Body of pancreas (tissue), 4 donors: ENCODE measurements at regions not wholly inside any gene's neighbourhood (a gene's known extent, or its start where the extent isn't known, plus 50 kb on each side); places are given as distances from the start of the nearest gene placed in this dataset.

ENCODE experiments used
- ATAC-seq: fragments of 150-250 bp; one replicate; pipeline ENCODE4 v1.9.1; 2016
- DNase-seq, 4 donors: peaks; one replicate each; pipeline ENCODE4 v3.0.0-alpha.2; 2019
- H3K27ac ChIP-seq, 4 donors: fragments of 200-600 bp; sonication (generic); 1 replicate in 3 of 4; 2 replicates in 1 of 4; pipeline versions ENCODE4 v1.5.1 to v1.6.1; 2016 to 2019; ENCODE audit warnings: mild to moderate bottlenecking in 1 of 4, mixed read lengths in 1 of 4, moderate library complexity in 1 of 4
- H3K27me3 ChIP-seq, 2 donors: fragments of 200-600 bp; sonication (generic); one replicate each; pipeline ENCODE4 v1.6.0; 2016; ENCODE audit warnings: mild to moderate bottlenecking in 1 of 2
- H3K36me3 ChIP-seq, 2 donors: fragments of 200-600 bp; sonication (generic); replicated peaks in 1 of 2; 2 replicates each; pipeline ENCODE4 v1.5.1; 2016; ENCODE audit warnings: low read depth in 2 of 2; ENCODE audit not compliant: insufficient read depth in 1 of 2
- H3K4me1 ChIP-seq: fragments of 200-600 bp; sonication (generic); one replicate; pipeline ENCODE4 v1.6.0; 2016
- H3K4me3 ChIP-seq, 2 donors: fragments of 200-600 bp; sonication (generic); 1 replicate in 1 of 2; 2 replicates in 1 of 2; pipeline ENCODE4 v1.5.1; 2016 to 2019
- H3K9me3 ChIP-seq, 3 donors: fragments of 200-600 bp; sonication (generic); 1 replicate in 2 of 3; 2 replicates in 1 of 3; pipeline ENCODE4 v1.5.1; 2016
- CTCF ChIP-seq, 7 experiments: fragments of 450-650 bp in 4 of 7; fragments of 200-600 bp in 3 of 7; sonication (generic) in 3 of 7; IDR thresholded peaks; one replicate each; pipeline ENCODE4 v1.5.1; 2016 to 2019; ENCODE audit warnings: antibody characterized with exemption in 7 of 7
- POLR2A ChIP-seq, 3 donors: fragments of 450-650 bp; IDR thresholded peaks; one replicate each; pipeline ENCODE4 v1.6.1; 2016; ENCODE audit warnings: antibody characterized with exemption in 3 of 3, mild to moderate bottlenecking in 2 of 3
- WGBS, 2 donors: methylation state at CpG; one replicate each; pipeline ENCODE4 v1.1.5; 2017; 5-methylcytosine and 5-hydroxymethylcytosine counted together
- intact Hi-C: fragments of 100-400 bp; cut with DNase I; formaldehyde crosslinking; loops from one replicate; pipeline ENCODE4 v1.15.1; 2023

GRCh38 chr1:228821252-228821651 lies 86.0 kb downstream of the RHOU start:
- Histone ChIP-seq H3K27me3 (no peaks in the 10 kb centered on the region), H3K27ac (no peak overlapping the region), H3K36me3 (no peaks in the 10 kb centered on the region), H3K9me3 (no peaks in the 10 kb centered on the region), H3K4me1 (no peaks in the 10 kb centered on the region), H3K4me3 (no peak overlapping the region)
- WGBS, 2 donors = 51 to 66% methylated on average over 2 of the region's 2 CpGs
- ATAC-seq (no peak), DNase-seq (no peak)
- no peak for TF ChIP-seq POLR2A (IDR thresholded peaks at IDR 0.05)
- TF ChIP-seq CTCF (IDR thresholded peaks at IDR 0.05) = no peak
- intact Hi-C loops = no loop called here

- 78 to 92% methylated on average over 3 of the region's 3 CpGs for WGBS, 2 donors
- H3K27me3 ChIP-seq = no peaks in the 10 kb centered on the region
- H3K27ac ChIP-seq = no peak overlapping the region
- ATAC-seq = no peak
- no peak for DNase-seq
- TF ChIP-seq POLR2A (IDR thresholded peaks at IDR 0.05) (no peak), CTCF (IDR thresholded peaks at IDR 0.05) (no peak)
- no peaks in the 10 kb centered on the region for H3K4me1 ChIP-seq
- H3K4me3 ChIP-seq = no peak overlapping the region
- intact Hi-C loops = no loop called here
- no peaks in the 10 kb centered on the region for H3K36me3 ChIP-seq
- H3K9me3 ChIP-seq = no peaks in the 10 kb centered on the region
These were observed 87.9 kb downstream of the RHOU start for GRCh38 chr1:228823200-228823599.

GRCh38 chr1:228824366-228824765 lies 89.1 kb downstream of the RHOU start:
- H3K36me3 ChIP-seq = no peaks in the 10 kb centered on the region
- 89 to 93% methylated on average over 7 of the region's 7 CpGs for WGBS, 2 donors
- no peak overlapping the region for H3K4me3 ChIP-seq
- intact Hi-C loops = no loop called here
- DNase-seq (no peak), ATAC-seq (no peak)
- H3K27me3 ChIP-seq = no peaks in the 10 kb centered on the region
- no peak for TF ChIP-seq CTCF (IDR thresholded peaks at IDR 0.05)
- TF ChIP-seq POLR2A (IDR thresholded peaks at IDR 0.05) = no peak
- no peak overlapping the region for H3K27ac ChIP-seq
- no peaks in the 10 kb centered on the region for H3K9me3 ChIP-seq
- H3K4me1 ChIP-seq = peaks cover 10% of the 10 kb centered on the region

GRCh38 chr1:228825041-228825440 lies 89.8 kb downstream of the RHOU start:
- H3K4me3 ChIP-seq = no peak overlapping the region
- H3K4me1 ChIP-seq = peaks cover 17% of the 10 kb centered on the region
- TF ChIP-seq POLR2A (IDR thresholded peaks at IDR 0.05) (no peak), CTCF (IDR thresholded peaks at IDR 0.05) (no peak)
- intact Hi-C loops = no loop called here
- no peak for ATAC-seq
- H3K27me3 ChIP-seq = no peaks in the 10 kb centered on the region
- no peak for DNase-seq
- H3K36me3 ChIP-seq = no peaks in the 10 kb centered on the region
- no peak overlapping the region for H3K27ac ChIP-seq
- H3K9me3 ChIP-seq = no peaks in the 10 kb centered on the region

- intact Hi-C loops = no loop called here
- WGBS, 2 donors = 58 to 62% methylated on average over 5 of the region's 5 CpGs
These were observed 90.7 kb downstream of the RHOU start for GRCh38 chr1:228825840-228826484.

More at GRCh38 chr1:228825840-228826484, 90.7 kb downstream of the RHOU start:
- no peak overlapping the region for H3K27ac ChIP-seq
- H3K9me3 ChIP-seq = no peaks in the 10 kb centered on the region
- H3K4me1 ChIP-seq = peaks cover 26% of the 10 kb centered on the region
- no peaks in the 10 kb centered on the region for H3K36me3 ChIP-seq
- no peaks in the 10 kb centered on the region for H3K27me3 ChIP-seq
- no peak for DNase-seq
- no peak for ATAC-seq
- H3K4me3 ChIP-seq = no peak overlapping the region
- TF ChIP-seq CTCF (IDR thresholded peaks at IDR 0.05) (no peak), POLR2A (IDR thresholded peaks at IDR 0.05) (no peak)
